GM19468 (cell line): ENCODE measurements at regions not wholly inside any gene's neighbourhood (a gene's known extent, or its start where the extent isn't known, plus 50 kb on each side); places are given as distances from the start of the nearest gene placed in this dataset.
"Not testable (repeated sequence)": the region's sequence is repeated elsewhere in the genome, so short reads cannot be mapped to it uniquely, and the experiment has no call there.

ENCODE experiments used
- ATAC-seq: cut with Tn5 transposase; IDR thresholded peaks from one replicate; pipeline ENCODE4 v1.9.1; 2021; ENCODE audit warnings: mild to moderate bottlenecking, moderate library complexity, moderate number of reproducible peaks; ENCODE audit not compliant: unreplicated experiment; ENCODE audit errors: extremely low read depth

DNA sequence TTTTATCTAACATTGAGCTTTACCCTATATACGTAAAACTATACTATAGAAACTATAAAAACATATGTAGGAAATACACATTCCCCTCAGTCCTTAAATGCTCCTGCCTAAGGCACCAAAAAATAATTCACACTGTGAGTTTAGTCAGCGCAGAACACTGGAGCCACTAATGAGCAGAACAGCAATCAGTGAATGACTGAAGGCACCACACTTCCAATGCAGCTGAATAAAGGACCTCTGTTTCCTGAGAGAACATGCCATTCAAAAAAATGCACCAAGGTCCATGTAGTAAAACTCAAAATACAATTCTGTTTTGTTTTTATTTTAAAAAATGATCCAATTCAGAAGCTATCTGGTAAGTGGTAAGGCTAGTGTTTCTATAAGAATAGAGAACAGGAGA is 1280.6 kb upstream of the NRXN1 start:
- ATAC-seq, result no peak

DNA sequence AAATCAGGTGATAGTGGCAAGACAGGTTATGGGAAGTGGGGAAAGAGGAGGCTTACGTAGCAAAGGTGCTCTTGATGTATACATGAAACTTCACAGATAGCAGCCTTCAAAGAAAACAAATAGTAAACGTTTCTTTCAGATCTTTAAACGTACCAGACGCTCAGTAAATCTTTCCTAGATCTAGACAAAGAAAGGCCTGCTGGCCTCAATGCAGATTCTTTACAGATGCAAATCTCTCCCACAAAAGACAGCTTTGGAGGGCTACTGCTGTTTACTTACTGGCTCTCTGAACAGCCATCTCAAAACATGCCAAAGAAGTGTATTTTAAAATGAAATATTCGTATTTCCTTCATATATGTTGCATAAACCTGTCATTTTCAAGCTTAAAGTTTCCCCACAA is 1279.9 kb upstream of the NRXN1 start:
- ATAC-seq, result no peak

DNA sequence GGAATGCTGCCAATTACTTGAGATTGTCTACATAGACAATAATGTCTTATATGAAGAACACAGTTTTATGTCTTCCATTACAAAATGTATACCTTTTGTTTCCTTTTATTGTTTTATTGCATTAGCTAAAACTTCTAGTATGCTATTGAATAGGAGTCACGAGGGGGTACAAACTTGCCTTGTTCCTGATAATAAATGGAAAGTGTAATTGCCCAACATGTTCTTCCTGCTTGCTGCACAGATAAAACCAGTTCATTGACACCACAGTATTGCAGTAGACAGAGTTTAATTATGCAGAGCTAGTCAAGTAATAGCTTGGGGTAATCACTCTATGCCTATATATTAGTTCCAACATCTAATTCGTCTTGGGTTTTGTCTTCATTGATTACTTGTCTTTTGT is 1276.2 kb upstream of the NRXN1 start:
- no peak for ATAC-seq

DNA sequence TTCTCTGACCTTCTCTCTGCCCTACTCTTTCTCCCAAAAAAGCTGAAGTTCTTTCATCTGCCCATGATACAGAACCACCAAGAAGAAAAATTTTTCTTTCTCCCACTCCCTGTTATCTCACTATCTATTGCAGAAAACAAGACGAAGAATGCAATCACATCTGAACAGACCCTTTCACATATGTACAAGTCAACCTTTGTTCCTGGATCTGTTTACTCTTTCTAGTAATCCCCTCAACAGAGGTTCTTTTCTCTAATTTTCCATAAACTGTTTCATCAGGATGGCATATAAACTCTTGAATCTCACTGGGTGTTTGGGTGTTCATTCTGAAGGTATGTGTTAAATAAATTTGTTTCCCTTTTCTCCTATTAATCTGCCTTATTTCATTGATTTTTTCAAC is 1262.7 kb upstream of the NRXN1 start:
- no peak for ATAC-seq

DNA sequence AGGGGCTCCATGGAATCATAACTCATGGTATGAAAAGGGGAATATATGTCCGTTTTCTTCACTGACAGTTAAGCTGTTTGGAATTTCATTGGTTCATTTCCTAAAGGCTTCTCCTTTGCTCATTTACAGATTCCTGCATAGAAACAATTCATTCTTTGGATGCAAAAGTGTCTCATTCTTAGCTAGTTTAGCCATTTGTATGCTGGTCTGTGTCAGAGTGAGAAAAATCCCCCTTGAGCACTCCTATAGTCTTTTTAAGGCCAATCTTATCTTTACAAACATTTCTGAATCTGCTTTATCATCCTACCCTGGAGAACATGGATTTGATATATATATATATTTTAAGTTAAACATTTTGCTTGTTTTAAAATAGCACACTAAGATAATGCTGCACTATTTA is 1260.9 kb upstream of the NRXN1 start:
- ATAC-seq, result no peak

DNA sequence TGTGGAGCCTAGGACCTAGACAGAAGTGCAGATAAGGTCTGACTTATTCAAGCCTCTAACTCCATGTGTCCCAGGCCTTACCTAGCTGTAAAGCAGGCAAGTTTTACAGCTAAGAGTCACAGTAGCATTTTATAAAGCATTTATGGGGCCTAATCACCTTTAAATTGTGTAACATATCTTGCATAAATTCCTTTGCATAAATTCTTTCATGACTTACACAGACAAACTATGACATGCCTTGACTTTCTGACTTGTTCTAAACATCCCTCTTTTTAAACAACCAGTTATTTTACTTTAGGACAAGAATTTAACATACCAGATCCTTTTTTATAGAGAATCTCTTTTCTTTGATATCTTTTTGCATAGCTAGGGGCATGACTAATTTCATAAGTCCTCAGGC is 1257.8 kb upstream of the NRXN1 start:
- ATAC-seq, result no peak

DNA sequence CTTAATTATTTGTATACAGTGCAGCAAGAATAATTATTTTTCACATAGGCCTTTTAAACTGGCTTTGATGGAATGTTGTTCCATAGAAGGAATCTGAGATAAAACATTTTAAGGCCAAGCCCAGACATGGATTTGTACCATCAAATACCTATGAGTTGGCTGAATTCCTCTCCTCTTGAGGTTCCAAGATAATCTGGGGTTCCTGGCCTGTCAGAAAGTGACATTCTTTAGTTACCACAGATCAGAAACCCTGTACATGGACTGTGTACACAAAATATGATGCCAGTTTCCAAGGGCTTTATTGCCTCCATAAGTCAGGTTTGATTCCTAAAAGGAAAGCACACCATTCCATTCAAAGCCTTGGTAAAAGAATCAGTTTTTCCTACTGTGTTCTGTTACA is 1256.7 kb upstream of the NRXN1 start:
- no peak for ATAC-seq

DNA sequence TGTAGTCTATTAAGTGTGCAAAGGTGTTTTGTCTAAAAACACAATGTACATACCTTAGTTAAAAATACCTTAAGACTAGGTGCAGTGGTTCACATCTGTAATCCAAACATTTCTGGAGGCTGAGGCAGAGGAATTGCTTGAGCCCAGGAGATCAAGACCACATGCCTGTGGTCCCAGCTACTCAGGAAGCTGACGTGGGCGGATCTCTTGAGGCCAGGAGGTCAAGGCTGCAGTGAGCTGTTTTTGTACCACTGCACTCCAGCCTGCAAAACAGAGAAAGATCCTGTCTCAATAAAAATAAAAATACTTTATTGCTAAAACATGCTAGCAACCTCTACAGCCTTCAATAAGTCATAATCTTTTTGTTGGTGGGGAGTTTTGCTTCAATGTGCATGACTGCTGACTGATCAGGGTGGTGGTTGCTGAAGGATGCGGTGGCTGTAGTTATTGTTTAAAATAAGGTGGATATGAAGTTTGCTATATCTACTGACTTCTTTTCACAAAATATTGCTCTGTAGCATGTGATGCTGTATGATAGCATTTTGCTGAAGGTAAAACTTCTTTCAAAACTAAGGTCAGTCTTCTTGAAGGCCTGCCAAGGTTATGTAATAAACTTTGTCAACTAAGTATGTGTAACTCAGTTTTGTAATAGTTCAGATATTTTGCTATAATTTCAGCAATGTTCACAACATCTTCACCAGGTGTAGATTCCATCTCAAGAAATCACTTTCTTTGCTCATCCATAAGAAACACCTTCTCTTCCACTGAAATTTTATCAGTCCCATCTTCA is 1238.0 kb upstream of the NRXN1 start:
- ATAC-seq, result no peak

DNA sequence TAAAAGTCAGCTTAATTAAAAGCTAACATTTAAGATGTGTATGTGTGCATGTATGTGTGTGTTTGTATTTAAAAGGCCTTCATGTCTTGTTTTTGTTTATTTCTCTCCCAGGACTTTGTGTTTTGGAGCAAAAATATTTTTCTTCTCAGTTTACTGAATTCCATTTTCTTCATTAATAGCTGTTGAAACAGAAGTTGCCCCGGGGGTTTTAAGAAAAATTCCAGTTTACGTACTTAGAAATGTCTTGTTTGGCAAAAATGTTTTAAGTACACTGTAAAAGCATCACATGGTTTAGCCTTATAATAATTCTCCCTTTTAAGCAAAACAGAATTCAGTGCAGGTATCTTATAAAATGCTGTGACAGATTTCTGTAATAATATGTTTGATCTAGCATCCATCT is 1233.0 kb upstream of the NRXN1 start:
- no peak for ATAC-seq

DNA sequence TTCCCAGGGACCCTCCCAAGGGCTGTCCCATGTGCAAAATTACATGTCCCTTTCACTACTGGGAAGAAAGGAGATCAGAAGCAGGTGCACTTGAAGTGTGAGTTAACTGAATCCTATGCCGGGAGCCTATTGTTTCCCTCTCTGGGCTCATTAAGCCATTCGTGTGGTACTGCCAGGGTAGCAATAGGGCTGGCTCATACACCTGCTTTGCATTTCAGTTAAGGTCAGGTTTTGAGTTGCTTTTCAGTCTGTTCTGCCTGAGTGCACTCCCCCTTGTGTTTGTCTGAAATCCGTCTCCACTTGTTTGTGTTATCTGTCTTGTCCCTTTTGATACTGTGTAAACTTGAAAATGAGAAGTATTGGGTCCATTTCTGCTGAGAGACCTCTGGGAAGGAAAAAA is 1232.6 kb upstream of the NRXN1 start:
- no peak for ATAC-seq

DNA sequence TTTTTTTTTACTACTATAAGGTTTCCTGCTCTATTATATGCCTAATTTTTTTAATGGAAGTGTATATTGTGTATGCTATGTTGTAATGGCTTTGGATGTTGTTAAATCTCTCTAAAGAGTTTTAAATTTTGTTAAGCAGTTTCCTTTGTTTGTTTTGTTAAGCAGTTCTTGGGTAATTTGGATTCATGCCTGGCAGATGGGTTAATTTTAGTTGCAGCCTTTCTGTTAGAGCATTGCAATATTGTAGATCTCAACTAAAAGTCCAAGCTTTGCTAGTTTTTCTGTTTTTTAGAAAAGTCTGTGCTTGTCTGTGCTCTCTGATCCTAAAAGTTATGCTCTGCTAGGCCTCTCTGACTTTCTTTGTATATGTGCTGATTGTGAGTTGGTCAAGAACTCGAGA is 1229.0 kb upstream of the NRXN1 start:
- ATAC-seq, result no peak

DNA sequence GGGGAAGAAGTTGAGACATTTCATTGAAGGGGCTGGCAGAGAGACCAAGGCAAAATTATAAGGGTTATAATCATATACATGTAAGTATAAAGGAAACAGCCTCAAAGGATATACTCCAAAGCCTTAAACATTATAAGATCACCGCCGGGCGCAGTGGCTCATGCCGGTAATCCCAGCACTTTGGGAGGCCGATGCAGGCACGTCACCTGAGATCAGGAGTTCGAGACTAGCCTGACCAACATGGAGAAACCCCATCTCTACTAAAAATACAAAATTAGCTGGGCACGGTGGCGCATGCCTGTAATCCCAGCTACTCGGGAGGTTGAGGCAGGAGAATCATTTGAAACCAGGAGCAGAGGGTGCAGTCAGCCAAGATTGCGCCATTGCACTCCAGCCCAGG is 1227.0 kb upstream of the NRXN1 start:
- not testable (repeated sequence) for ATAC-seq

DNA sequence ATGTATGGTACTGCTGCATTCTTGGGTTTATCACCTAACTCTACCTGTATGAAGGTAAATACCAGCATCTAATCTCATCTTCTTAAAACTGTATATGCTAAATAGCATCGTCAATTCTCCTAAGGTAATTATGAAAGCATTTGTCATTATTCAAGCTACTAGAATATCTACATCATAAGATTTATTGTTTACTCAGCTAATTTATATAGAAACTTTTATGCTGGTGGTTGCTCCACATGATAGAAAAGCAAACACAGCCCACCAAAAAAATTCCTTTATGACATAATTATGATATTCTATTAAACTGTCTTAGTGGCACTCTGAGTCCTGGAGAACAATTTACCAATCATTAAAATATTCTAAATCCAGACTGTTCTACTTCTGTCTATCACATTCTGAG is 1226.1 kb upstream of the NRXN1 start:
- ATAC-seq, result no peak

DNA sequence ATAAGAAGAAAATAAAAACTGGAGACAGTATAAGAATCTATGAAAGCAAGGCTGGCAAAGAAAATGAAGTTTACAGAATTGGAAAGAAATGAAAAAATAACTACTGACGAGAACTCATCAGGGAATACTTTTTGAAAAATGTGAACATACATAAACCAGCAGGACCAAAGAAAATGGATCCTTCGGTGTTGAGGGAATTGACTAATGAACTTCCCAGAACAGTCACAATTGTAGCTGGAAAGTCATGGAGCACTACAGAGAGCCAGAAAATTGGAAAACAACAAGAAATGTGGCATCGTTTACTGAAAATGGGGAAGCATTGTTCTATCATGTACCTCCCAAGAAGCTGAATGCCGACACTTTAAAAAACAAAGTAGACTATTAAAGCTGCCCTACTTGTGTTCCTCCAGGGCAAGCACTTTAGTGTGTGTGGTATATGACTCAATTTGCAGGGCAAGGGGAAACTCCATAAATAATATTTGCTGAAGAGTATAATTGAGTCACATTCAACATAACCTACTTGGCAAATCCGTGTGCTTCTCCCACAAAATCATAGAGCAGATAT is 1221.6 kb upstream of the NRXN1 start:
- no peak for ATAC-seq

DNA sequence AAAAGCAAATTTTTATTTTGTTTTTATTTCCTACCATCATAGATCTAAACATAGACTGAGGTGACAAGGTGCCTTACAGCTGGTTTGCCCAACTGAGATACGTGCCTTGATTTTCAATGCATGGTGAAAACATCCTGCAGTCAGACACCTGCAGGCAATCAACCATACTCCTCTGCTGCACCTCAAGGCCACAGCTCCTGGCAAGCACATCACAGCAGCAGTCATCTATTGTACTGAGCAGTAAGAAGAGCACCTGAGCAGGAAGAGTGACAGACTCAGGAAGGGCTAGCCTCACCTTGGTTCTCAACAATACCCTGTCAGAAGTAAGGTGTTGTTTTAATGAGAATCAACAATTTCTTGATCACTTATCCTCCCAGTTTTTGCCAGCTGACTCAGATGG is 1206.8 kb upstream of the NRXN1 start:
- no peak for ATAC-seq

DNA sequence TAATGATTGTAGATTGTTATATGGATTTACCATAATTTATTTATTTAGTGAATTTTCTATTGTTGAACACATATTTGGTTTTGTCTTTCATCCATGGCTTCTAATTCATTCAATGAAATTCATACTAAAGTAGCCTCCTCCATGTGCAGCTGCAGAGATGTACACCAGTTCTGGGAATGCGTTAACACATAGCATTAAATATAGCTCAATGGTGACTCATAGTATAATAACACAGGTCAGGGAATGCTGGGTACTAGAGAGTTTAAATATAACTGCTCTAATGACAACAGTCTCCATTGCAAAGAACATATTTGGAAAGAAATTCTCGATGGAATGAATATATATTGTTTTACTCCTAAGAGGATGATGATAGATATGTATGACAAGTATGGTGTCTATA is 1190.2 kb upstream of the NRXN1 start:
- no peak for ATAC-seq

DNA sequence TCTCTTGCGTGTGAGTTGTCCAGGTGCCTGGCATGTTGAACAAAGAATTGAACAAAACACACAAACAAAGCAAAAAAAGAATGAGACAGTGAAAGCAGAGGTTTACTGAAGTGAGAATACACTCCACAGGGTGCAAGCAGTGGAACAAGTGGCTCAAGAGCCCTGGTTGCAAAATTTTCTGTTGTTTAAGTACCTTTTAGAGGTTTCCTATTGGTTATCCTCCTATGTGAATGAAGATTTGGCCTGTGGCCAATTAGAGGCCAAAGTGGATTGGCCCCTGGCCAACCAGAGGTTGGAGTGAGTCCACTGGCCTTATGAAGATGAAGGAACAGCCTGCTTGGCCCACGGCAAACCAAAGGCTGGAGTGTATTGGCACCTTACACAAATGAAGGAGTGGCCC is 1188.5 kb upstream of the NRXN1 start:
- no peak for ATAC-seq

DNA sequence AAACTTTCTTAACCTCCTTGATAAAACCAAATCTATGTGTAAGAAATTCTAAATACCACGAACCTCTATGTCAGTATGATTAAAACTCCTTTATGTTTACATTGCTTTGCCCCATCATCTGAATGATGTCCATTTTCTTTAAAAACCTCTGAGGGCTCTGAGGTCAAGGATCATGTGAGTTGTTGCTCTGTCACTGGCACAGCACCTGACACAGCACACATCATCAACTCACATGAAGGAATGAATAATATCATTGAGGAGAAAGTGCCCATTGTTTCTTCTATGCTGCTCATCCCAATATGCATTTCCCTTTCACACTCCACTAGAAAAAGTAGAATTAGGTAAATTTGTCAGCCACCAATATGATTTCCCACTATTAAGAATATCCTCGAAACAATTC is 1178.7 kb upstream of the NRXN1 start:
- ATAC-seq, result no peak

DNA sequence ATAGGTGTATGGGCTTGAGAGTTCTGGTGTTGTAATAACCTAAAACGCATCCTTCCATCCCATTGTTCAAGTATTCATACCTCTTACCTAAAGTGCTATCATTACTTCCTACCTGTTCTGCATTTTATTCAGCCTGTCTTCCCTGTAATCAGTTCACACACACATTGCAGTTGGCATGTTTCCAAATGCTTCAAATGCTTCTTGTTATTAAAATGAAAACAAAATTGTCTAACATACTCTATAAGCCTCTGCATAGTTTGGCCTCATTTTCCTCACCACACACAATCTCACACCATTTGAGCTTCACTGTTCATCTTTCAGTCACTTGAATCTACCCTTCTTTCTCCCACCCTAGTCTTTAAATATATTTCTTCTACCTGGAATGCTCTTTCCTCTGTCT is 1178.2 kb upstream of the NRXN1 start:
- ATAC-seq, result no peak

DNA sequence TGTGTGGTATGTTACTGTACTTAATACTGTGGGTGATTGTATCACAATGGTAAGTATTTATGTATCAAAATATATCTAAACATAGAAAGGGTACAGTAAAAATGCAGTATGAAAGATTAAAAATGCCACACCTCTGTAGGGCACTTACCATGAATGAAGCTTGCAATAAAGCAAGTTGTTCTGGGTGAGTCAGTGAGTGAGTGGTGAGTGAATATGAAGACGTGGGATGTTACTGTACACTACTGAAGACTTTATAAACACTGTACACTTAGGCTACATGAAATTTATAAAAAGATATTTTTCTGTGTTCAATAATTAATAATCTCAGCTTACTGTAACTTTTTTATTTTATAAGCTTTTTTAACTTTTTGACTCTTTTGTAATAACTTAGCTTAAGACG is 1162.4 kb upstream of the NRXN1 start:
- ATAC-seq, result no peak

DNA sequence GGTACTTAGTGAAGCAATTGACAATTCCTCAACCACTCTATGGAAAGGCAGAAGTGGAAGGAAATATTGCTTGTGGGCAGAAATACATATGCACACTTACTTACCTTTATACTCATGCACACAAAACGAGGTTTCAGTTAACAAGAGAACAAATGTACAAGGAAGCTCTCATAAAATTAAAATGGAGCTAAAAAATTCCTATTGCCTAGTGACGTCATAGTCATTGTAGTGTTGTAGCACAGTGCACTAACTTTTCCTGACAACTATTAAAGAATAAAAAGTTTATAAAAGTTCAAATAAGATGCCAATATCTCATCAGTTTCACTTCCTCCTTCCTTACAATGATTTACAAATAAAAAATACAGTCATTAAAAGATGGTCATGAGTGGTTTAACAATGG is 1161.9 kb upstream of the NRXN1 start:
- no peak for ATAC-seq

DNA sequence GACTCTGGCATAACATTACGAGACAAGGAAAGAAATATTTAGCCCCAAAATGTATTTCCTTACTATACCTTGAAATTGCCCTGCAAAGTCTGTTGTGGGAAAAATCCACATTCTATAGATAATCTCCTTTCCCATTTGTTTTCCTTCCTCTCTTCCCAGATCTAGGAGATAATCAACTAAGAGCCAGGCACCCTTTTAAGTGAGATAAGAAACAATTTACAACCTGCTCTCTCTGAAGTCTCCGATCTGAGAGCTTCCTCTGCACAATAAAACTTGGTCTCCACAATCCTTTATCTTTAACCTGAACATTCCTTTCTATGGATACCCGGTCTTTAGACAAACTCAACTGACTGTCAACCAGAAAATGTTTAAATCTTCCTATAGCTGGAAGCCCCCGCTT is 1160.7 kb upstream of the NRXN1 start:
- no peak for ATAC-seq
